GM12891 (cell line): ENCODE measurements at regions not wholly inside any gene's neighbourhood (a gene's known extent, or its start where the extent isn't known, plus 50 kb on each side); places are given as distances from the start of the nearest gene placed in this dataset.

Experiments used
- PAX5 ChIP-seq: IDR thresholded peaks from 2 replicates; pipeline ENCODE4 v1.6.1; 2011; ENCODE audit warnings: low read length, moderate library complexity, mild to moderate bottlenecking; ENCODE audit not compliant: insufficient read depth, severe bottlenecking
- POLR2A ChIP-seq: IDR thresholded peaks from 2 replicates; pipeline ENCODE4 v1.6.1; 2011; ENCODE audit warnings: low read depth, low read length, control low read depth
- POLR2AphosphoS5 ChIP-seq: IDR thresholded peaks from 2 replicates; pipeline ENCODE4 v1.6.1; 2011; ENCODE audit warnings: low read depth, low read length, control low read depth
- TAF1 ChIP-seq: IDR thresholded peaks from 2 replicates; pipeline ENCODE4 v1.6.1; 2011; ENCODE audit warnings: low read depth, low read length, control low read depth

DNA sequence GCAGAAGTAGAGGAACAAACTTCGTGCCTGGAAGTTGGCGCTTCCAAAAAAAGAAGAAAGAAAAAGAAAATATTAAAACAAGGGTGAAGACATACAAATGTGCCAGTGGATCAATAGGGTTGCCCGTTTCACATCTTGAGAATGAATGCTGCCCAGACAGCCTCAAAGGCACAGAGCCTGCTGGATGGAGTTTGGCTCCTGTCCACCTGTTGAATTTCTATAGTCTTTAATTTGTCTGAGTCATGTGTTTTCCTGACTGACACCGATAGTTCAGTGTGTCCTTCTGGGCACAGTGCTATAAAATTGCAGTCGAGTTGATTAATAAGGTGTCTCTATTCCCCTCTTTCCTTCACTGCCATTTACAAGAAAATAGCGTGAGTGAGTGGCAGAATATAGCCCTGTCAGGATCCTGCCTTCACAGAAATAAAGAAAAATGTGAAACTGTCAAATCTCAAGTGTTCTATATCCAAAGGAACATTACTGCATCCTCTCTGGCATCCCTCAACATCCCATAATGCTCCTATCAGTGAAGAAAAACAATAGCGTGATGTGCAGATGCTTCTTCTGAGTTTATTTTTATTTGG, 471.3 kb upstream of the AUTS2 start:
- no peak for TF ChIP-seq POLR2A
- TF ChIP-seq POLR2AphosphoS5: no peak
- no peak for TF ChIP-seq TAF1
- no peak for TF ChIP-seq PAX5
